Stimulated activated CD4-positive, alpha-beta T cell treated with anti-CD3 and anti-CD28 coated beads, Interleukin-12 subunit alpha, Interleukin-12 subunit beta, amount 100 ng/mL, for 24 hours (primary cell): ENCODE measurements at regions not wholly inside any gene's neighbourhood (a gene's known extent, or its start where the extent isn't known, plus 50 kb on each side); places are given as distances from the start of the nearest gene placed in this dataset.

Source experiments
- DNase-seq, 2 experiments: peaks; one replicate each; pipeline ENCODE4 v3.0.0-alpha.2; 2020; ENCODE audit warnings: low read depth in 2 of 2

DNA sequence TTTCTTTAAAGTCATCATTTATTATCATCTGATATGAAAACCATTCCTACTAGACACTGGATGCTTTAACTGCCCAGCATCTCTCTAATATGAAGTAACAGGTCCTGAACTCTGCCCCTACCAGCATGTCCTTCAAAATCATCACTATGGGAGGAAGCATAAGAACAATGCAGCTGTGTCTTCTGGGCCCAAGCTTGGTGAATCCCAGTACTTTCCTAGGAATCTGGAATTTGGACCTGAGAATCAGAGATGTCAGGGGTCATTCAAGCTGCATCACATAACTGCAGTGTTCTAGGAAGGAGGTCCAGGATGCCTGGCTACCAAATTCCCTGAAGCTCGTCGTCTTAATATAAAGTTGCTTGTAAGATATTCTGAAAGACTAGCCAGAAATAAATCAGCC, 182.7 kb downstream of the AHR start:
- no peak for DNase-seq

DNA sequence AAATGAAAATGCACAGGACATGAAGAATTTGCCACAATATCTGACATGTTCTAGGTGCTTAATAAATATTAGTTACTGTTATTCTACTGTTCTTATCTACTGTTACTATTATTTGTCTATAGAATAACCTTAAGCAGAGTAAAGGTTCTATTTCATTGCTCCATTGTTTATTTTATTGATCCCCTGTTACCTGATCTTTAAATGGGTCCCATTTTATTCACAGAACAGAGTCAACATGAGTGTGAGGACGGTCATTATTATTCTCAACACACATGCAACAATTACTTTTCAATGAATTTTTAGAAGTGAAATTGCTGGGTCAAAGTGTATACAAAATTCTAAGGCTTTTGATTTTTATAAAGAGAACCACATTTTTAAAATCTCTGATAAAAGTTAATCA, 186.9 kb downstream of the AHR start:
- no peak for DNase-seq

- no peak for DNase-seq
Measured at GRCh38 chr7:17485904-17486303, 187.5 kb downstream of the AHR start.

DNA sequence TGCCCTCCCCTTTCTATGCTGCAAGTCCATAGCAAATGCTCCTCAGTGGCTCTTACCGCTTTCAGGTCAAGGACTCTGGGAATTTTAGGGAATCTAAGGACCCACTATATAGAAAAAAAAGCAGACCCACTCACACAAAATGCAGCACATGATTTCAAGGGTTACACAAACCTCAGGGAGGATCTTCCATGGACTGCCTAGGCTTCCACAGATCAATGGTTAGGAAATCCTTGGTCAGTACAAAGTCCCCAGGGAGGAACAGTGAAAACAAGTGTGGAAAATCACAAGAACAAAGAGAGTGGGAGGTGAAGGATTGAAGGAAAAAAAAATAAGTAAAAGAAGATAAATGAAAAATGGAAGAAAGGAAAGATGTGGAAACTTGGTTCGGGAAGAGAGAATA, 188.4 kb downstream of the AHR start:
- DNase-seq = no peak

GRCh38 chr7:17487343-17487742, 188.9 kb downstream of the AHR start:
- no peak for DNase-seq

DNA sequence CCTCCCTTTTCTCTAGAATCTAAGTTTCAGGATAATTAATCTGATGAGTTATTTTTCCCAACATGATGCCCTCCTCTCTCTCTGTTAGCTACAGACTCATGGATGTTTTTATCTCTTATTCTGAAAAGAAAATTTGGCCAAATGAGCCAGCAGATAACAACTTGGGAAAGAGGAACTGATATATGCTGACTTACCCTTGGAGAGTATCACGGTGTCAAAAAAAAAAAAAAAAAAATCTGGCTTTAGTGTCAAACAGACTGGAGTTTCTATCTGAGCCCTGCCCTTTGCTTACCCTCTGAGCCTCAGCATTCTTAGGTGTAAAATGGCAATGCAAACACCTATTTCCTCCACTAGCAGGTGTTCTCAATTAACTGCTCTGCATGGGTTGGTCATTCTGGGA, 190.4 kb downstream of the AHR start:
- DNase-seq = no peak

DNA sequence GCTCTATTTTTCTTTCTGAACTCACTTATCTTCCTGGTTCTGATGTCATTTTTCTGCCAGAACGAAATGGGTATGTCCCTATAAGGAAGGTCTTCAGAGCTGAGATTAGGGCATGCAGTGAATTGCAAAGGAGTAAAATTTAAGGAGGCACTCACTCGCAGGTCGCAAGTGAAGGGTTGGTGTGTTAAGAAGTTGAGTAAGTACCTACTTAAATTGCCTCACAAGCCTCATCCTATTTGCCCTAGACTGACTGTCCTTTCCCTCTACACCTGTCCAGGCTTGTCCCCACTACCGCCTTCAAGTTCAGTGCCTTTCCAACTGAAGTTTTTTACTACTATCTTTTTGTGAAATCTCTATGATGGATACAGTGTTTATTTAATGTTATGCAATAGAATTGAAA, 191.5 kb downstream of the AHR start:
- no peak for DNase-seq

- DNase-seq = no peak
Measured at GRCh38 chr7:17490825-17491224, 192.4 kb downstream of the AHR start.

DNA sequence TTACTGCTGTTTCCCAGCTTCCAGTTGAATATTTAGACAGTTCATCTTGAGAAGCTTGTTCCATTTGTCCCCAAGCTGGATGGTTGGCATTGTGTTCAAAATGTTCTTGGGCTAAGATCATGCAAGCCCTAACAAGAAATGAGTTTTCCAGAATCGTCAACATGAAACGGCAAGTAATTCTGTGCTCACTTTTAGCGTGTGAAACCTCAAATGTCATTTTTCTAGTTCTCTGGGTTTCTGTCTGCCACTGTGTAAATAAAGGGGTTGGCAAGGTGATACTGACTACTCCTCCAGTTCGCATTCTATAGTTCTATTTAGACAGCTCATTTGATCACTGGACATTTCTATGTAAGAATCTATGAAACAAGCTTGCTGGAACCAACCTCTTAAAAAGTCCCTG, 194.0 kb downstream of the AHR start:
- no peak for DNase-seq

GRCh38 chr7:17493446-17493845, 195.0 kb downstream of the AHR start:
- DNase-seq = no peak

- no peak for DNase-seq
Measured at GRCh38 chr7:17495655-17496394, 197.4 kb downstream of the AHR start.

DNA sequence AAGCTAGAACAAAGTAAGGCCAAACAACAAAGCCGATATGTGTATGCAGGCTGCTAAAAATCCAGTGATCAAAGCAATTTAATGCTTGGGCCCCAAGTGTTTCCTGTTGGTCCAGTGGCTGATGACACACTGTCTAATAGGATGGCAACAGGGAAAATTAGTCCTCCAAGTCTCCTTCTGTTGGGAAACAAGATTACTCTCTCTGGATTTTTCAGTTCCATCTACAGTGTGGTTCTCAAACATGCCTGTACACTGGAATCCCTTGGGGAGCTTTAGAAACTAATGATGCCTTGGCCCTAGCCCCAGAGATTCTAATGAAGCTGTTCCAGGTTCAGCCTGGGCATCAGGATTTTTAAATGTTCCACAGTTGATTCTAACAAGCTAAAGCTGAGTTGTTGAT, 198.7 kb downstream of the AHR start:
- DNase-seq = no peak

- DNase-seq = no peak
Measured at GRCh38 chr7:17497549-17498167, 199.2 kb downstream of the AHR start.

- DNase-seq = no peak
Measured at GRCh38 chr7:17498230-17498629, 199.8 kb downstream of the AHR start.

- DNase-seq = no peak
Measured at GRCh38 chr7:17500736-17501135, 202.3 kb downstream of the AHR start.

DNA sequence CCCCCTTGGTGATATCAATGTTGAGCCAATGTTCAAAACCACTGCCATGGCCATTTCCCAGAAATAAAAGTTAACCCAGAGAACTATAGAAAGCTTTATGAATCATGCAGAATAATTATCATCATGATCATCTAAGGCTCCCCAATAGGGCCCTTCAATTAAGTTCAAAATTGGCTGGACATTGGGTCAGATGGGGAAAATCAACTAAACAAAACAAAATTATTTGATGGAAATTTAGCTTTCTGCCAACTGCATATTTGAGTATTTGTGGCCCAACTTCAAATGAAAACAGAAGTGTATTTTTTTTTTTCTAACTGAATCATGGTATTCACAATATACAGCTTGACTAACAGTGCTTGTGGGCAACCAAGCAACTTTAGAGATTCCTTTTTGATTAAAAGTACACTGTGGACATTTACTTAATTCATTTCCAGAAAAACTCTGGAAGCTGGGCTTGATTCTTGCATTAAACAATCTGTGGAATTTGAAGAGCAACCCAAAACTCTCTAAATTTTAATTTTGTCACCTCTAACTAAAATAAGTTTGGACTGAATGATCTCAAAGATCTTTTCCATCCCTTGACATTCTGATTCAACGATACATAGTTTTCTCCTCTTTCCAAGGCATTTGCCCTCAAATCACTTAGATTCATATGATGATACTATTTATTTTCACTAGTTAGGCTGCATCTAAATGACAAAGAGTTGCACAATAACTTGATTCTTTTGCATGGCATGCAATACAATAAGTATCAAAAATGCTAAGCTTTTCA, 203.2 kb downstream of the AHR start:
- no peak for DNase-seq

DNA sequence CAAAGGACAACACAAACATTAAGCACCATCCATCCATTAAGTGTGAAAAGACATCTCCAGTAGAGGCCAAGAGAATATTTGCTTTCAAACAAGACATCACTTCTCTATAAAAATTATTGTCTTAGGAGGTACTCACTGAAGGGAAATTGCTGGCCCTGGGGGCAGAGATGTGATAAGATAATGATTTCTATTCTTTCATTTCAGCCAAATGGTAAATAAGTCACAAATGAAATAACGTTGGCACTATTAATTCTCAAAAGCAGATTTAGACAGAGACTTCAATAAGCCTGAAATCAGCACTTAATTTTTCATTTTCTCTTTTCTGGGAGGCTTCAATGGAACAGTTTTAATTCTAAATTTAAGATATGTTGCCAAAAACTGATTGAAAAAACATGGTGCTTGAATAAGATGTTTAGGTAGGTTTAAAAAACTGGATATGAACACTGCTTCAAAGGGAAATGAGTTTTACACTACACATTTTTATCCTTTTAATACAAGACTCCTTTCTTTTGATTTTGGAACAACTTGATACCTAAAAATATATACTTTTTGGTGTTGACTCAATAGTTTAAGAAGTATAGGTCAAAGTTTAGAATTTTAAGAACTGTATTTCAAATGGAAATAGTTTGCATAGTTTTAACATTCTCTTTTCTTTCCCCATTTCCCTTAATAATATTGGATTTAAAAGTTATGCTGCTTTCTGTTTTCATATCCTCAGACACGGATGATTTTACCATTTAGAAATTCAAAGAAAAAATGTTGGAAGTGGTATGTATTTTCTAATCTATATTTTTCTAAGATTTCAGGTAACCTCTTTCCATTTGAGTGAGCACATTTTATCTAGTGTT, 204.0 kb downstream of the AHR start:
- no peak for DNase-seq

GRCh38 chr7:17506095-17506494, 207.6 kb downstream of the AHR start:
- no peak for DNase-seq

- DNase-seq = no peak
Measured at GRCh38 chr7:17506596-17506995, 208.1 kb downstream of the AHR start.

DNA sequence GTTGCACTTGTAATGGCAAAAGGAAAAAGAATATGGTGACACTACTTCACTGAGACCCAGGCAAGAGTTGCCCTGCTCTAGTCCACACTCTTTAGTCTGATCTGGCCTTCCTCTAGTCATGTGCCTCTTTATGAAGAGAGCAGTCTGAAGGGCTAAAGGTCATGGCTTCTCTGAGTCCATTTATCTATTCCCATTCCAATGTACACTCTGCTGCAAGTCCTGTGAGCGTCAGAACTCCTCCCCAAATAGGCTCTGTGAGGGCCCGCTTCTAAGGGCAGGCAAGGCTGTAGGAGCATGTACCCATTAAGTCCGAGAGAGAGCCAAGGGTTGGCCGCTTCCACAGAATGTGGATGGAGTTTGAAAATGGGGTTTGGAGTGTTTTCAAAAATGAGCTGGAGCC, 209.3 kb downstream of the AHR start:
- no peak for DNase-seq

DNA sequence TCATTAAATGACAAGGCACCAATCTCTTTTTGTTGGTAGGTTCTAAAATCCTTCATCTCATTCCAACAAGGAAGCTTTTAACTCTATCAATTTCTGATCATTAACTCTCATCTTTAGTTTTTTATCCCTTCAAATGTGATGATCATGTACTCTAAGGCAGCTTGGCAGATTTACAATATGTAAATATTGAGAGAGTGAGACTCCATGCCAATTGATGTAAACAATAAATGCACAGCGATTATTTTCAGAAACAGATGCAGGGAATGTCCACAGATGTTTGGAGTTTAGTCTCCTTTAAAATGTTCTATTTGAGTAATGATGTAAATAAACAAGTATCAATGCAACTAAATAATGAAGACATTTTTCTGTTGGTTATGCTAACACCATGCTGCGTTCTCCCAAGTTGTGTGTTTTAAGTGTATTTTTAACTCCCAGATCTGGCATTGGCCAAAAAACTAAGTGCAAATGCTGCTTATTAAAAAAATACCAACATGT, 213.8 kb downstream of the AHR start:
- DNase-seq = no peak

DNA sequence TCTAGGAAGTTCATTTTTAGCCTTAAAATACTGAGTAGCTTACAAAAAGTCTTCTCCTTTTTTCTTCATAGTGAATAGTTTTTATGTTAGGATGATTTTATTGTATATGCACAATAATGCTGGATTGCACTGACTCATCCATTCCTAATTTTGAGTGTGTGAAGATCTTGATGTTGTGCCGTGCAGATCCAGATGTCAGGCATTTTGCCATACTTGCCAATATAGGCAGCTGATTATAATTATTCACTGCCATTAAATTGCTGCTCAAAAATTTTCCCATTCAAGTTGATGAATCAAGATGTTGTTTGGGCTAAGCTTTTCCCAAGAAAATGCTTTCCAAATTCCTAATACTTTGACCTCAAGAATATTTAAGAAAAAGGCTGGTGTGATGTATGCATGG, 218.3 kb downstream of the AHR start:
- no peak for DNase-seq
